ENCODE measurements at regions not wholly inside any gene's neighbourhood (a gene's known extent, or its start where the extent isn't known, plus 50 kb on each side); places are given as distances from the start of the nearest gene placed in this dataset.

DNA sequence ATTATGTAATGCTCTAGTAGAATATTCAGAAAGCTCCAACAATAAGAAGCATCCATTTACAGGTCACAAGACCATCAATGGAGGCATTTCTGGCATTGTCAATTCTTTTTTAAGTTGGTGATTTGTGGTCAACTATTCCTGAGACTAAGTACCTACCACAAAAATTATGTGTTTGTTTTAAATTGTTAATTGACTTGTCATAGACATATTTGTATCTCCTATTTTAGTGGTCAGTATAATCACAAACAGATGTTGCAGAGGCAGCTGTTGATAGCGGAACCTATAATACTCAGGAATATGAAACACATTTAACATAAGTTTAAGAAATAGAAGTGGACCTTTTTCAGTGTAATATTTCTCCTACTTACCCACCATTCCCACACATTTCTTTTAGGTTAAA, 430.1 kb downstream of the CCDC85A start:
- intact Hi-C loops (cut with micrococcal nuclease): no loop called here

GRCh38 chr2:56615760-56616159, 432.0 kb downstream of the CCDC85A start:
- intact Hi-C loops (cut with micrococcal nuclease): no loop called here

DNA sequence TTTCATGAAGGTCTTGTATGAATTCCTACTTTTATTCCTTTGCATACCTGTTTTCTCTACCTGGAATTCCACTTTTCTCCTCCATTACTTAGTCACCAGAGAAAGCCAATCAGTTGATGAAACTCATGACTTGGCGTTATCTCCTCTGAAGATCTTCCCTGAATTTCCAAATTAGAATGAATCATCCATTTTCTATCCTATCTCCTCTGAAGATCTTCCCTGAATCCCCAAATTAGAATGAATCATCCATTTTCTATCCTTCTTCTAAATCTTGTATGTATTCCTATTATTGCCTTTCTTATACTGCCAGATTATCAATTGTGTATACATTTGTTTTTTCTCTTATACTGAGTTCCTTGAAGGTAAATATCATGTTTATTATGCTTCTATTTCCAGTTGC, 440.4 kb downstream of the CCDC85A start:
- intact Hi-C loops (cut with micrococcal nuclease): no loop called here

DNA sequence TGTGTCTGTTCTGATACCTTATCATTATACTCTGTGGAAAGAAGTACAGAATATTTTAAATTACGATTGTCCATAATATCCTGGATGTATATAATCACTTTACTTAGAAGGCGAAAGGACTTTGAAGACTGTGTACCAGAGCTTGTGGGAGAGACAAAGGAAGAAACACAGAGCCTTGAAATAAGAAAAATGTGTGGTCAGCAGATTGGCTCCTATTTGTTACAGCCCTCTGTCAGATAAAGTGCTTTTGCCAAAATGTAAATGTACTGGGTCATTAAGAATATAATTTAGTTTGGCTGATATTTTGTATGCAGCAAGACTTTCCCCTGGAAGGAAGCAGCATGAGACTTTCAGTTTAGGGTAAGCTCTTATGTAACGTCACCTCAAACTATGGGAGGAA, 443.1 kb downstream of the CCDC85A start:
- intact Hi-C loops (cut with micrococcal nuclease): no loop called here

DNA sequence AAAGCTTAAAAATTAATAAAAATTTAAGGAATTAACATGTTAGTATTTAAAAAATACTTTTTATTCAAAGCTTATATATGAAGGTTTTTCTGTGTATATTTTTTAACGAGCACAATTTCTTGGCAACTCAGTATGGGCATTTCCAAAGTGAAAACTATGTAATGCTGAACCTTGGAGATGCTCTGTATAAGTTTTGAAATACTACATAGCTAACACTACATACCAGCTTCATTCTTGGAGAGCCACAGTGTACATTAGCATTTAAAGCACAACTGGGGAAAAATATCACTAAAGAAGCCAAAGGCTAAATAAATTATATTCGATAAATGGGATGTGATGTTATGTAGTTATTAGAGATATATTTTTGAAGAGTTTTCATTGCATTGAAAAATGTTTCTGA, 446.5 kb downstream of the CCDC85A start:
- intact Hi-C loops (cut with micrococcal nuclease): no loop called here

- intact Hi-C loops (cut with micrococcal nuclease): no loop called here
These were observed 464.2 kb downstream of the CCDC85A start for GRCh38 chr2:56647997-56648396.

DNA sequence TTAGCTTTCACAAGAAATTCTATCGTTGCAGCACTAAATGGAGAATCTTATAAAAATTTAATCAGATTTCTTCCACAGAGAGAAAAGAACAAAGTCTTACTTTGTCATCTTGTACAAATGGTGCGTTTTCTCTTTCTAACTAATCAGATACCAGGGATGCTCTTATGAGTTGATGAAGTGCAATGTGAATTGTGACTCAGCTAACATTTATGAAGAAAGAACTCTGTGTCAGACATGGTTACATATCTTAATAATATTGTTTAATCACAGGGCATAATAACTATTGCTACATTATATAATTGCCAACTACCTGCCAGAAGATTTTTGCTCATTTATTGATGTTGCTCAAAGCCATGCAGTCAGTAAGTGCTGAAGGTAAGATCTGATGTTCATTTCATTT, 465.0 kb downstream of the CCDC85A start:
- intact Hi-C loops (cut with micrococcal nuclease): no loop called here

DNA sequence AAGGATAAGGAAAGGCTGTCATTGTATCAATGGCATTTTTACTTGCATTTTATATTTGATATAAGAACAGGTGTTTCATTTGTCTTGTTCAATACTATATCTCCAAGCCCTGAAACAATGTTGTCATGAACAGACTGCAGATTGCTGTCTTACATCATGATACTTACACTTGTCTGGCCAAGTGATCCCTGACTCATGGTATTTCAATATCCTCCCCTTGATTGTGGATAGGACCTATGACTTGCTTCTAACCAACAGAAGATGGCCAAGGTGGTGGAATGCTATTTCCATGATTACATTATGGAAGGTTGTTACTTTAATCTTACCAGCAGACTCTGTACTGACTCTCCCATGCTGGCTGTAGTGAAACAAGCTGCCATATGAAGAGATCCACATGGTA, 471.1 kb downstream of the CCDC85A start:
- intact Hi-C loops (cut with micrococcal nuclease): no loop called here

DNA sequence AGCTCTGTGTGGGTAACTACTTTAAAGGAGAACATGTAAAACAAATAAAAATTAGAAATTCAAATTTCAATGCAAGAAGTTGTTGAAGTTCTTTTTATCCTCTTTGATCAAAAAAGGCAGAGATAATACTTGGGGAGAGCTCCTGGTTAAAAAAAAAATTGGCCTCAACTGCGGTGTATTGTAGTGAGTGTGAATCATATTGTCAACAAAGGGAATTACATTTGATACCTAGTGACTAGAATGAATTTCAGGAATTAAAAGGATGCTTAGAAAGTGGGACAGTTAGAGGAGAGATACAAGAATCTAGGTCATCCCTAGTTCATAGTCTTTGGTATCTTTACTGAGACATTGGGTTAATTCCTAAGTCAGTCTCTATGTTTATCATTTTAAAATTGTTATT, 473.0 kb downstream of the CCDC85A start:
- intact Hi-C loops (cut with micrococcal nuclease): no loop called here

DNA sequence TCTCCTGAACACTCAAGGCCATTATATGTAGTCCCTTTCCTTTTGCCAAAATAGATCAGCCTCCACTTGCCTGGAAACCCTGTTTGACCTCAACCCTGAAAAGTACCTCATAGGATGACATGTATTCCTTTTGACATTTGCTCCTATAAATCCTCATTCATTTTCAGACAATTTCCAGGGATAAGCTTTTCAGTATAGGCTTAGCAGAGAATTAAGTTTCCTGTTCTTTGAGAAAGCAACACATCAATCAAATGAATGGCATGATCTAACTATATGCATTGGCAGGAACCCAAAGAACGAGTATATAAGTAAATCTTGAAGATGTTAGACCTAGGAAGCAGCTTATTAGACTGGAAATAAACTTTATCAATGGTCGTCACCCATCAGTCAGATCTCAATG, 483.0 kb downstream of the CCDC85A start:
- intact Hi-C loops (cut with micrococcal nuclease): no loop called here

DNA sequence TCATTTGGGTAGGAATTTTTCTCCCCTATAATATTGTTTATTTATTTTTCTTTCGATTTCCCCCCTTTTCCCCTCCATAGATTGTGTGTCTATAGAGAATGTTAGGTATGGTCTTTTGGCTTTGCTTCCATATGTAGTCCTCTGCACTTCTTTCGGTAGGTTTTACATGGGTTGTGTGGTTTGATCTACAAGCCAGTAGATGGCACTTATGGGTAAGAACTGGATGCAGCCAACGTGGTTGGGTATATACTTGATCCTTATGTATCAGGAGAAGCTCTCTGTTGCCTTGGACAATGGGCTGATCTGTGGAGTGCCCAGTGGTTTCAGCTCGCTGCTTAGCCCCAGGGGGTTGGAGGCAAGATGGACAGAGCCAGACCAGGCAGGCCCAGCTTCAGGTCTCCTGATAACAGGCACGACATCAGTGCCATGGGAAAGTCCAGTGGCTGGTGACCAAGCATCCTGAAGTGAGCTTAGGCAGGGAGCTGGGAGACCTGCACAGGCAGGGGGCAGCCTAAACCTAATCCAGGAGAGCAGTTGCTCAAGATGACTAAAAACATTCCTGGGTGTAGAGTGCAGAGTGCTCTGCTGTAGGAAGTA, 488.3 kb downstream of the CCDC85A start:
- intact Hi-C loops (cut with micrococcal nuclease): no loop called here

GRCh38 chr2:56674084-56674483, 490.3 kb downstream of the CCDC85A start:
- intact Hi-C loops (cut with micrococcal nuclease): no loop called here

- intact Hi-C loops (cut with micrococcal nuclease): no loop called here
These were observed 493.2 kb downstream of the CCDC85A start for GRCh38 chr2:56676966-56677365.

GRCh38 chr2:56680971-56681631, 497.3 kb downstream of the CCDC85A start:
- intact Hi-C loops (cut with micrococcal nuclease): no loop called here

- intact Hi-C loops (cut with micrococcal nuclease): no loop called here
These were observed 498.0 kb downstream of the CCDC85A start for GRCh38 chr2:56681659-56682396.

GRCh38 chr2:56682397-56682760, 498.6 kb downstream of the CCDC85A start:
- intact Hi-C loops (cut with micrococcal nuclease): no loop called here

DNA sequence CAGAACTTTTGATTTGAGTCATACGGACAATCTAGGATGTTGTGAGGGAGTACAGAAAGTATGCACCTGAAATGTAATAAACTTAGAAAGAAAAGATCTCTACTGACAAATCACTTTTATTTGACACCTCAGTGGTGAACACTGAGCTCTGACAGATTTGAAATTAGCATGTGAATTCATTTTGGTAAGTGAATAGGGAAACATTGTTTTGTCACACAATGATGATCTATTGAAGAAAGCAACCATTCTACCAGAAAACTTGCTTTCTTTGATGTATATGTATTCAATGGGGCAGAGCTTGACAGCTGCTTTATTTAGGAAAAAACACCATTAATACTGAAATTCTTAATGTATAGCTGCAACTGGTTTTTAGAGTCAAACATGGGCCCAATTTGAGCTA, 500.5 kb downstream of the CCDC85A start:
- intact Hi-C loops (cut with micrococcal nuclease): no loop called here

GRCh38 chr2:56685205-56685604, 501.4 kb downstream of the CCDC85A start:
- intact Hi-C loops (cut with micrococcal nuclease): no loop called here

DNA sequence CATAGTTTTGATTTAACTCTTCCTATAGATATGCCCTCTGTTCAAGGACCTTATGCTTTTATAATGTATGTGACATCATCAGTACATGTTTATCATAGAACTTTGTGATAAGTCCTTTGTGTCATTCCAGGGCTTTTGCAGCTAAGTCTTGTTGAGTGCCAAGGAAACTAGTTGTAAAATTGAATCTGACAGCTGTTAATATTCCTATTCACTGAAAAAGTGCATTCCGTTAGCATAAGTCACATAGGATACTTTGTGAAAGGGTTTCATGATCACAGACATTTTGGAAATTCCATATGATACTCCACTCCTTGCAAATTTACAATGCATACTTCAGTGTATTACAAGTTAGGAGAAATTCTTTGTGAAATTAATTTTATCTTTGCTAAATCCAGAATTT, 503.4 kb downstream of the CCDC85A start:
- intact Hi-C loops (cut with micrococcal nuclease): no loop called here

DNA sequence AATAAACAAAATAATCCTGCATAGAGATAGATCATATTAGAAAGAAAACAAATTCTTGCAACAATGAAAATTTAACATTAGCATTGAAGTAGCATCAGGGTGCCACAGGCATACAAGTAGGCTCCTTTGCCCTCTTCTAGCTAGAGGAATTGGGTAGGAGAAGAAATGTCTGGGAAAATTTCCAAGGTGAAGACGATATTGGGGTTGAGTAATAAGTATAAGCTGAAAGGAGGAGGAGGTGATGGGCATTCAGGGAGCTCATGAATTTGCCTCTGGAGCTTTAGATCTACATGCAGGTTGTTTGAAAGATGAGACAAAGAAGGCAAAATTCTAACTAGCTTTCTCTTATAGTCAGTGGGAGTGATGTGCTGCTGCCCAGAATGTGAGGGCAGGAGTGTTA, 504.9 kb downstream of the CCDC85A start:
- intact Hi-C loops (cut with micrococcal nuclease): no loop called here

- intact Hi-C loops (cut with micrococcal nuclease): no loop called here
These were observed 509.7 kb downstream of the CCDC85A start for GRCh38 chr2:56693501-56693900.

DNA sequence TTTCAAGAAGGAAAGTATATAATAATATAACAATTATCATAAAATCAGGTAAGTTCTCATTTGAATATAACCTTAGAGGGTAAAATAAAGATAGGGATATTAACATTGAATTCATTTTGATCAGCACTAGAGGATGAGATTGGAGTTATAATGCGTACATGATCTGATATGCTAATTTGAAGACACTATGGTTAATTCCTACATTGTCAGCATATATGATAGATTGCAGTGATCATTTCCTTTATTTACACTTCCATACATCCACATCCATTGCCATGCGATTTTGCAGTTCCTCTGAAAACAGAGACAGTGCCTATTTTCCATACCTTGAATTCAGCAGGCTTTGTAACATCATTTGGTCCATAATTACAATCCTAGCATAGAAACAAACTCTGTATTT, 519.2 kb downstream of the CCDC85A start:
- intact Hi-C loops (cut with micrococcal nuclease): no loop called here

GRCh38 chr2:56705713-56706112, 521.9 kb downstream of the CCDC85A start:
- intact Hi-C loops (cut with micrococcal nuclease): no loop called here
